ENCODE measurements at regions not wholly inside any gene's neighbourhood (a gene's known extent, or its start where the extent isn't known, plus 50 kb on each side); places are given as distances from the start of the nearest gene placed in this dataset.

GRCh38 chr10:8504499-8504898 is 450.0 kb downstream of the GATA3 start:
- no peak for DNase-seq

- DNase-seq, result no peak
These were observed 452.7 kb downstream of the GATA3 start for GRCh38 chr10:8507156-8507555.

- DNase-seq, result no peak
These were observed 454.4 kb downstream of the GATA3 start for GRCh38 chr10:8508882-8509281.

GRCh38 chr10:8510471-8510870 is 456.0 kb downstream of the GATA3 start:
- no peak for DNase-seq

GRCh38 chr10:8511026-8511425 is 456.5 kb downstream of the GATA3 start:
- no peak for DNase-seq

- no peak for DNase-seq
These were observed 459.0 kb downstream of the GATA3 start for GRCh38 chr10:8513155-8514147.

- no peak for DNase-seq
These were observed 465.9 kb downstream of the GATA3 start for GRCh38 chr10:8520382-8520781.

GRCh38 chr10:8527773-8528172 is 473.3 kb downstream of the GATA3 start:
- DNase-seq, result no peak

GRCh38 chr10:8531116-8531515 is 476.6 kb downstream of the GATA3 start:
- no peak for DNase-seq

GRCh38 chr10:8532647-8533046 is 478.2 kb downstream of the GATA3 start:
- DNase-seq, result no peak

- no peak for DNase-seq
These were observed 479.0 kb downstream of the GATA3 start for GRCh38 chr10:8533462-8533861.

GRCh38 chr10:8534096-8534495 is 479.6 kb downstream of the GATA3 start:
- DNase-seq, result no peak

- no peak for DNase-seq
These were observed 480.4 kb downstream of the GATA3 start for GRCh38 chr10:8534891-8535290.

GRCh38 chr10:8539056-8539455 is 484.6 kb downstream of the GATA3 start:
- no peak for DNase-seq

- no peak for DNase-seq
These were observed 489.0 kb downstream of the GATA3 start for GRCh38 chr10:8543361-8544056.

- no peak for DNase-seq
These were observed 489.5 kb downstream of the GATA3 start for GRCh38 chr10:8544057-8544380.

- no peak for DNase-seq
These were observed 490.0 kb downstream of the GATA3 start for GRCh38 chr10:8544500-8544899.

GRCh38 chr10:8554574-8554973 is 500.1 kb downstream of the GATA3 start:
- DNase-seq, result no peak

GRCh38 chr10:8556321-8556720 is 501.8 kb downstream of the GATA3 start:
- DNase-seq, result no peak

GRCh38 chr10:8563478-8563877 is 509.0 kb downstream of the GATA3 start:
- DNase-seq, result no peak

GRCh38 chr10:8566737-8567136 is 512.2 kb downstream of the GATA3 start:
- DNase-seq, result no peak

GRCh38 chr10:8568401-8568800 is 513.9 kb downstream of the GATA3 start:
- no peak for DNase-seq

- no peak for DNase-seq
These were observed 521.1 kb downstream of the GATA3 start for GRCh38 chr10:8575620-8576019.

GRCh38 chr10:8576281-8576680 is 521.8 kb downstream of the GATA3 start:
- DNase-seq, result no peak
